Naive thymus-derived CD4-positive, alpha-beta T cell (primary cell): ENCODE measurements at regions not wholly inside any gene's neighbourhood (a gene's known extent, or its start where the extent isn't known, plus 50 kb on each side); places are given as distances from the start of the nearest gene placed in this dataset.

ENCODE experiments used
- ATAC-seq: fragments of 150-1000 bp; cut with Tn5 transposase; 2 replicates; pipeline ENCODE4 v1.10.0; 2021; ENCODE audit warnings: mild to moderate bottlenecking, moderate library complexity
- CTCF ChIA-PET: fragments of 350-600 bp; sonication (Branson Sonifier 250); formaldehyde crosslinking; loops from one replicate; lab custom pipeline; 2021; ENCODE audit warnings: antibody characterized with exemption; lab: Charles Lee
- POLR2A ChIA-PET: fragments of 350-600 bp; sonication (Branson Sonifier 250); formaldehyde crosslinking; loops from one replicate; lab custom pipeline; 2021; ENCODE audit warnings: antibody characterized with exemption, inconsistent platforms; lab: Charles Lee
- DNase-seq, 9 donors: peaks; one replicate each; pipeline versions ENCODE4 v3.0.0 to v3.0.0-alpha.2; 2020 to 2022; ENCODE audit warnings: mixed read lengths in 1 of 9
- H3K27ac ChIP-seq: one replicate; pipeline ENCODE4 v1.7.0; 2013; ENCODE audit warnings: mild to moderate bottlenecking, low read depth, low read length, moderate library complexity
- H3K27me3 ChIP-seq, 2 donors: one replicate each; pipeline ENCODE4 v1.7.0; 2013; ENCODE audit warnings: low read length in 2 of 2, mild to moderate bottlenecking in 2 of 2, moderate library complexity in 2 of 2; ENCODE audit not compliant: control insufficient read depth in 2 of 2, insufficient read depth in 2 of 2
- H3K36me3 ChIP-seq, 3 experiments: 1 replicate in 2 of 3; 2 replicates in 1 of 3; pipeline ENCODE4 v1.7.0; 2013; ENCODE audit warnings: low read length in 3 of 3, mild to moderate bottlenecking in 3 of 3, moderate library complexity in 1 of 3; ENCODE audit not compliant: insufficient read depth in 3 of 3, control insufficient read depth in 2 of 3
- H3K4me1 ChIP-seq, 2 donors: one replicate each; pipeline ENCODE4 v1.7.0; 2013; ENCODE audit warnings: low read length in 2 of 2, mild to moderate bottlenecking in 2 of 2, moderate library complexity in 1 of 2; ENCODE audit not compliant: control insufficient read depth in 2 of 2, insufficient read depth in 2 of 2
- H3K4me3 ChIP-seq: 2 replicates; pipeline ENCODE4 v1.7.0; 2013; ENCODE audit warnings: mild to moderate bottlenecking, low read length
- H3K9me3 ChIP-seq, 3 experiments: 1 replicate in 2 of 3; 2 replicates in 1 of 3; pipeline ENCODE4 v1.7.0; 2013; ENCODE audit warnings: low read length in 3 of 3; ENCODE audit not compliant: control insufficient read depth in 2 of 3
- H3K27ac Mint-ChIP-seq, 9 donors: one replicate each; pipeline ENCODE4 v1.8.0; 2020 to 2022; ENCODE audit warnings: mixed read lengths in 9 of 9, mild to moderate bottlenecking in 8 of 9, moderate library complexity in 5 of 9, inconsistent platforms in 2 of 9
- H3K27me3 Mint-ChIP-seq, 5 donors: one replicate each; pipeline ENCODE4 v1.8.0; 2021 to 2022; ENCODE audit warnings: mixed read lengths in 5 of 5, mild to moderate bottlenecking in 1 of 5
- H3K36me3 Mint-ChIP-seq, 5 donors: one replicate each; pipeline ENCODE4 v1.8.0; 2020 to 2022; ENCODE audit warnings: mixed read lengths in 5 of 5, mild to moderate bottlenecking in 3 of 5, inconsistent platforms in 1 of 5
- H3K4me1 Mint-ChIP-seq, 7 donors: one replicate each; pipeline ENCODE4 v1.8.0; 2020 to 2022; ENCODE audit warnings: mixed read lengths in 7 of 7, mild to moderate bottlenecking in 3 of 7, inconsistent platforms in 1 of 7
- H3K4me3 Mint-ChIP-seq, 10 donors: one replicate each; pipeline ENCODE4 v1.8.0; 2020 to 2022; ENCODE audit warnings: mild to moderate bottlenecking in 10 of 10, mixed read lengths in 10 of 10, moderate library complexity in 6 of 10, inconsistent platforms in 2 of 10
- H3K9me3 Mint-ChIP-seq, 11 donors: one replicate each; pipeline ENCODE4 v1.8.0; 2020 to 2022; ENCODE audit warnings: mixed read lengths in 11 of 11, mild to moderate bottlenecking in 4 of 11, inconsistent platforms in 1 of 11, moderate library complexity in 1 of 11
- intact Hi-C, 2 donors: fragments of 100-400 bp; cut with micrococcal nuclease; formaldehyde crosslinking; loops; one replicate each; pipeline ENCODE4 v1.15.1; 2023

DNA sequence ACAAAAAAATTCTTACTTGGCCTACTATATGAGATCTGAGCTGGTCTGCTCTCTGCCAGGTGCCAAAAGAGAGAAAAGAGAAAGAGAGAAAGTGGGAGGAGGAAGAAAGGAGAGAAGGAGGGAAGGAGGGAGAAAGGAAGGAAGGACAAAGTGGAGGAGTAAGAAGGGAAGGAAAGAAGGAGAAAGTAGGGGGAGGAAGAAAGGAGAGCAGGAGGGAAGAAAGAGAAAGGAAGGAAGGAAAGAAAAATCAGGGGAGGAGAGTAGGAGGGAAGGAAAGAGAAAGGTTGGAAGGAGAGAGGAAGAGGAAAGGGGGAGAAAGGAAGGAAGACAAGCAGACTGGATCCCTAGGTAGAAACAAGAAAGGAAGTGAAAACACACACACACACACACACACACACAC lies 96.8 kb downstream of the RPS29 start:
- ATAC-seq (no peak), DNase-seq (no peak)
- Mint-ChIP-seq H3K27me3 (peaks cover 0 to 31% (median 17%) of the 10 kb centered on the region in 5 donors), H3K4me3 (no peak overlapping the region), H3K27ac (no peak overlapping the region), H3K9me3 (peaks cover 0 to 1% (median 0%) of the 10 kb centered on the region in 11 donors), H3K4me1 (no peaks in the 10 kb centered on the region), H3K36me3 (no peaks in the 10 kb centered on the region)
- Histone ChIP-seq H3K9me3 (no peaks in the 10 kb centered on the region), H3K36me3 (no peaks in the 10 kb centered on the region), H3K4me1 (no peaks in the 10 kb centered on the region), H3K4me3 (no peak overlapping the region), H3K27me3 (no peaks in the 10 kb centered on the region), H3K27ac (no peak overlapping the region)
- intact Hi-C loops: no loop called here
- POLR2A ChIA-PET: no interaction called here
- CTCF ChIA-PET: no interaction called here

DNA sequence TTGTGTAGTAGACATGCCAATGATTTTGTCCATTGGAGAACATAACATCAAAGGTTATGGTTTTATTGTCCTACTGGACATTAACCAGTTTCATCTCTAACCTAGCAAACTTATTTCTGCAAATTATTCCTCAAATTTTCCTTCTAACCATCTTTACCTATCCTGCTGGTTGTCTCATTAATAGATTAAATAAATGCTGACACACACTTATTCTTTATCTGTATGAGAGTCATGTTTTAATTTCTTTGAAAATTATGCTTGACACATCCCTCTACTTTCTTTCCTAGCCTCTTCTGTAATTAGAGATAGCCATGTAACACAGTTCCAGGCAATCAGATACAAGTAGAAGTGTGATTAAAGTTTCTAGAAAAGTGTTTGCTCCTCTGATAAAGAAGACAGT lies 98.9 kb downstream of the RPS29 start:
- H3K27ac ChIP-seq: no peak overlapping the region
- Mint-ChIP-seq H3K36me3 (no peaks in the 10 kb centered on the region), H3K9me3 (peaks cover 0 to 1% (median 0%) of the 10 kb centered on the region in 11 donors), H3K27ac (no peak overlapping the region), H3K4me3 (no peak overlapping the region), H3K4me1 (peaks cover 0 to 10% (median 0%) of the 10 kb centered on the region in 7 donors), H3K27me3 (peaks cover 0 to 23% (median 9%) of the 10 kb centered on the region in 5 donors)
- ChIA-PET POLR2A (no interaction called here), CTCF (no interaction called here)
- no peaks in the 10 kb centered on the region for H3K27me3 ChIP-seq
- no peaks in the 10 kb centered on the region for H3K9me3 ChIP-seq
- H3K36me3 ChIP-seq: no peaks in the 10 kb centered on the region
- no peak overlapping the region for H3K4me3 ChIP-seq
- intact Hi-C loops: no loop called here
- DNase-seq (no peak), ATAC-seq (no peak)
- no peaks in the 10 kb centered on the region for H3K4me1 ChIP-seq

- Histone ChIP-seq H3K9me3 (no peaks in the 10 kb centered on the region), H3K27ac (no peak overlapping the region), H3K27me3 (no peaks in the 10 kb centered on the region), H3K4me1 (no peaks in the 10 kb centered on the region), H3K4me3 (no peak overlapping the region), H3K36me3 (no peaks in the 10 kb centered on the region)
- intact Hi-C loops: no loop called here
- H3K4me3 Mint-ChIP-seq: no peak overlapping the region
- ATAC-seq (no peak), DNase-seq (no peak)
- H3K9me3 Mint-ChIP-seq: peaks cover 0 to 8% (median 4%) of the 10 kb centered on the region in 11 donors
- peaks cover 0 to 10% (median 0%) of the 10 kb centered on the region in 7 donors for H3K4me1 Mint-ChIP-seq
- peaks cover 0 to 23% (median 12%) of the 10 kb centered on the region in 5 donors for H3K27me3 Mint-ChIP-seq
- POLR2A ChIA-PET: no interaction called here
- H3K36me3 Mint-ChIP-seq: no peaks in the 10 kb centered on the region
- CTCF ChIA-PET: no interaction called here
- H3K27ac Mint-ChIP-seq: no peak overlapping the region
These were observed 100.9 kb downstream of the RPS29 start for GRCh38 chr14:49485290-49485689.

DNA sequence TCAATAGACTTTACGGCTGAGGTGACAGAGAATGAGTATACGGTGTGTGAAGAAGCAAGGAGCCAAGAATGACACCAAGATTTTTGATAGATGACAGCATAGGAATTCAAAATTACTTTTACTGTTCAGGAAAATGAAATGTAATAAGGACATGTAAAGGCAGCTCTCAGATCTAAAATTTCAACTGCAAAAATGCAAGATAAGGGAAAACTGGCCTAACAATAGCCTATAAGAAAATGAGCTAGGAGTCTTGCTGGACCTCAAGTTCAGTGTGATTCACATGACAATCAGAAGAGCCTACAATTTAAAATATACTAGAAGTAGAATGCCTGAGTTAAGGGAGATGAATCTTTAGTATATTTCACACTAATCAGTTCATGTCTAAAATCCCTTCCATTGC lies 102.0 kb downstream of the RPS29 start:
- no peaks in the 10 kb centered on the region for H3K27me3 ChIP-seq
- Mint-ChIP-seq H3K27ac (no peak overlapping the region), H3K4me3 (no peak overlapping the region), H3K36me3 (no peaks in the 10 kb centered on the region), H3K4me1 (peaks cover 0 to 10% (median 0%) of the 10 kb centered on the region in 7 donors), H3K27me3 (peaks cover 0 to 22% (median 8%) of the 10 kb centered on the region in 5 donors), H3K9me3 (peaks cover 0 to 8% (median 4%) of the 10 kb centered on the region in 11 donors)
- no peaks in the 10 kb centered on the region for H3K4me1 ChIP-seq
- H3K36me3 ChIP-seq: no peaks in the 10 kb centered on the region
- no peak overlapping the region for H3K4me3 ChIP-seq
- ATAC-seq: no peak
- POLR2A ChIA-PET: no interaction called here
- CTCF ChIA-PET: no interaction called here
- intact Hi-C loops: no loop called here
- no peaks in the 10 kb centered on the region for H3K9me3 ChIP-seq
- no peak for DNase-seq
- no peak overlapping the region for H3K27ac ChIP-seq

DNA sequence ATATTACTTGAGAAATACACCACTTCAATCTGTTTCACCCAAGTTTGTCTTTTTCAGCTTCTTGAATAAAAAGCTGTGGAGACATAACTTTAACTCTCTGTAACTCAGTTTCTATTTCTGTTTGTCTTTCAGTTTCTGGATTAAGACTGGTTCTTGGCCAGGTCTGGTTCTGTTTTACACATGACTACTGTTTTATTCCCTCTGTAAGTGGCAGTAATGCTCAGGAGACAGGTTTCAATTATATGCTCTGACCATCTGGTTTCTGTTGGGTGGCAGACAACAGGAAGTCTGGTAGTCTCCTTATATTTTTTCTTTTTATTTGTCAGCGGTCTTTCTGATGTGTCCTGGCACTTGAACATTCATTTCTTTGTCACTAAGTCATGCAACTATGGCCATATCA lies 102.9 kb downstream of the RPS29 start:
- Mint-ChIP-seq H3K4me1 (peaks cover 0 to 10% (median 0%) of the 10 kb centered on the region in 7 donors), H3K27ac (no peak overlapping the region), H3K4me3 (peak overlapping the region in 1 of 10 donors; percentile 13), H3K36me3 (no peaks in the 10 kb centered on the region), H3K9me3 (peaks cover 0 to 8% (median 4%) of the 10 kb centered on the region in 11 donors), H3K27me3 (peaks cover 0 to 22% (median 7%) of the 10 kb centered on the region in 5 donors)
- intact Hi-C loops: no loop called here
- CTCF ChIA-PET: no interaction called here
- Histone ChIP-seq H3K4me3 (no peak overlapping the region), H3K27me3 (no peaks in the 10 kb centered on the region), H3K27ac (no peak overlapping the region), H3K36me3 (no peaks in the 10 kb centered on the region), H3K9me3 (no peaks in the 10 kb centered on the region), H3K4me1 (no peaks in the 10 kb centered on the region)
- POLR2A ChIA-PET: no interaction called here
- no peak for ATAC-seq
- DNase-seq: no peak

DNA sequence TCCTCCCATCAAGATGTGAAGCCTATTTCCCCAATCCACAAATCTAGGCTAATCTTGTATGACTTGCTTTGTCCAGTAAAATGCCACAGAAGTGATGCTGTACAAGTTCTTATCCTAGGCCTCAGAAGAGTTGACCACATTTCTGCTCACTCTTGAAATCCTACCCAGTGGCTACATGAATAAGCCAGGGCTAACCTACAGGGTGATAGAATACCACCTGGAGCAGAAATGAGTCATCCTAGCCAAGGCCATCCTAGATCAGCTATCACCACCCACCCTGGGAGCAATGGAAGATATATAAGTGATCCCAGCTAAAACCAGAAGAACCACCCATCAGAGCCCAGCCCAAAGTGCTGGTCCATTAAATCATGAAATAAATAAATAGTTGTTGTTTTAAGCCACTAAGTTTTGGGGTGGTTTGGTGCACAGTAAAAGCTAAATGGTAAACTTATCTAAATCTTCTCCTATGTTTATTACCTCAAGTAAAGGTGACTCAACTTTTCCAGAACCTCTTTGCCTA lies 105.1 kb downstream of the RPS29 start:
- Histone ChIP-seq H3K27me3 (no peaks in the 10 kb centered on the region), H3K27ac (no peak overlapping the region), H3K9me3 (no peaks in the 10 kb centered on the region), H3K36me3 (no peaks in the 10 kb centered on the region), H3K4me3 (no peak overlapping the region), H3K4me1 (no peaks in the 10 kb centered on the region)
- intact Hi-C loops: no loop called here
- ChIA-PET POLR2A (no interaction called here), CTCF (no interaction called here)
- peaks cover 0 to 13% (median 5%) of the 10 kb centered on the region in 5 donors for H3K27me3 Mint-ChIP-seq
- no peak for DNase-seq
- ATAC-seq: no peak
- H3K27ac Mint-ChIP-seq: no peak overlapping the region
- H3K9me3 Mint-ChIP-seq: peaks cover 0 to 8% (median 4%) of the 10 kb centered on the region in 11 donors
- no peaks in the 10 kb centered on the region for H3K36me3 Mint-ChIP-seq
- H3K4me1 Mint-ChIP-seq: peaks cover 0 to 10% (median 0%) of the 10 kb centered on the region in 7 donors
- no peak overlapping the region for H3K4me3 Mint-ChIP-seq

- Histone ChIP-seq H3K27me3 (no peaks in the 10 kb centered on the region), H3K4me1 (no peaks in the 10 kb centered on the region), H3K27ac (no peak overlapping the region), H3K9me3 (no peaks in the 10 kb centered on the region), H3K4me3 (no peak overlapping the region), H3K36me3 (no peaks in the 10 kb centered on the region)
- ATAC-seq (no peak), DNase-seq (no peak)
- Mint-ChIP-seq H3K4me3 (no peak overlapping the region), H3K9me3 (peaks cover 0 to 8% (median 4%) of the 10 kb centered on the region in 11 donors), H3K36me3 (no peaks in the 10 kb centered on the region), H3K27me3 (peaks cover 0 to 6% (median 3%) of the 10 kb centered on the region in 5 donors), H3K4me1 (peaks cover 0 to 10% (median 0%) of the 10 kb centered on the region in 7 donors), H3K27ac (no peak overlapping the region)
- ChIA-PET CTCF (interaction anchor here (0.7 kb wide), 1 partner anchor 1179 kb away, joined by 3 read pairs; no protein-coding TSS in a partner anchor), POLR2A (no interaction called here)
- intact Hi-C loops: no loop called here
These were observed 106.0 kb downstream of the RPS29 start for GRCh38 chr14:49480053-49480760.
